ENCODE measurements at regions not wholly inside any gene's neighbourhood (a gene's known extent, or its start where the extent isn't known, plus 50 kb on each side); places are given as distances from the start of the nearest gene placed in this dataset.

GRCh38 chr5:33146881-33147280, 293.9 kb upstream of the TARS1 start:
- TF ChIP-seq, protein P1, sequence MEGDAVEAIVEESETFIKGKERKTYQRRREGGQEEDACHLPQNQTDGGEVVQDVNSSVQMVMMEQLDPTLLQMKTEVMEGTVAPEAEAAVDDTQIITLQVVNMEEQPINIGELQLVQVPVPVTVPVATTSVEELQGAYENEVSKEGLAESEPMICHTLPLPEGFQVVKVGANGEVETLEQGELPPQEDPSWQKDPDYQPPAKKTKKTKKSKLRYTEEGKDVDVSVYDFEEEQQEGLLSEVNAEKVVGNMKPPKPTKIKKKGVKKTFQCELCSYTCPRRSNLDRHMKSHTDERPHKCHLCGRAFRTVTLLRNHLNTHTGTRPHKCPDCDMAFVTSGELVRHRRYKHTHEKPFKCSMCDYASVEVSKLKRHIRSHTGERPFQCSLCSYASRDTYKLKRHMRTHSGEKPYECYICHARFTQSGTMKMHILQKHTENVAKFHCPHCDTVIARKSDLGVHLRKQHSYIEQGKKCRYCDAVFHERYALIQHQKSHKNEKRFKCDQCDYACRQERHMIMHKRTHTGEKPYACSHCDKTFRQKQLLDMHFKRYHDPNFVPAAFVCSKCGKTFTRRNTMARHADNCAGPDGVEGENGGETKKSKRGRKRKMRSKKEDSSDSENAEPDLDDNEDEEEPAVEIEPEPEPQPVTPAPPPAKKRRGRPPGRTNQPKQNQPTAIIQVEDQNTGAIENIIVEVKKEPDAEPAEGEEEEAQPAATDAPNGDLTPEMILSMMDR (IDR thresholded peaks at IDR 0.05), result no peak
- no peak for TF ChIP-seq POLR2A (IDR thresholded peaks at IDR 0.05)
